Right forelimb (tissue), 1 donor: ENCODE measurements at regions not wholly inside any gene's neighbourhood (a gene's known extent, or its start where the extent isn't known, plus 50 kb on each side); places are given as distances from the start of the nearest gene placed in this dataset.
A peak's percentile ranks its signal among the peaks of the same experiment; 100 is the strongest.

ENCODE experiments used
- DNase-seq: peaks from one replicate; pipeline ENCODE4 v3.0.0-alpha.2; 2018

GRCh38 chr1:224505454-224506093 lies 71.0 kb upstream of the WDR26 start:
- no peak for DNase-seq

- no peak for DNase-seq
Observed at GRCh38 chr1:224506141-224506814, 71.7 kb upstream of the WDR26 start.

GRCh38 chr1:224507771-224508523 lies 73.3 kb upstream of the WDR26 start:
- DNase-seq, result no peak

GRCh38 chr1:224509907-224510306 lies 75.3 kb upstream of the WDR26 start:
- DNase-seq, result no peak

GRCh38 chr1:224510880-224511645 lies 76.5 kb upstream of the WDR26 start:
- DNase-seq, result no peak

GRCh38 chr1:224512600-224513151 lies 78.1 kb upstream of the WDR26 start:
- no peak for DNase-seq

- no peak for DNase-seq
Observed at GRCh38 chr1:224513383-224513782, 78.8 kb upstream of the WDR26 start.

GRCh38 chr1:224513787-224514209 lies 79.2 kb upstream of the WDR26 start:
- peak; percentile 92 for DNase-seq

- no peak for DNase-seq
Observed at GRCh38 chr1:224517171-224517570, 82.6 kb upstream of the WDR26 start.

- no peak for DNase-seq
Observed at GRCh38 chr1:224518528-224518927, 83.9 kb upstream of the WDR26 start.

- DNase-seq, result no peak
Observed at GRCh38 chr1:224519874-224520273, 85.3 kb upstream of the WDR26 start.

GRCh38 chr1:224520808-224521207 lies 86.2 kb upstream of the WDR26 start:
- DNase-seq, result no peak

GRCh38 chr1:224521904-224522734 lies 87.5 kb upstream of the WDR26 start:
- DNase-seq, result no peak

- no peak for DNase-seq
Observed at GRCh38 chr1:224523676-224524075, 89.1 kb upstream of the WDR26 start.

- DNase-seq, result no peak
Observed at GRCh38 chr1:224524679-224525078, 90.1 kb upstream of the WDR26 start.

- DNase-seq, result no peak
Observed at GRCh38 chr1:224525411-224526040, 90.6 kb upstream of the CNIH3 start.

- no peak for DNase-seq
Observed at GRCh38 chr1:224526771-224527170, 89.3 kb upstream of the CNIH3 start.

GRCh38 chr1:224528900-224529299 lies 87.2 kb upstream of the CNIH3 start:
- no peak for DNase-seq

- DNase-seq, result no peak
Observed at GRCh38 chr1:224529844-224530243, 86.3 kb upstream of the CNIH3 start.

GRCh38 chr1:224533517-224533916 lies 82.6 kb upstream of the CNIH3 start:
- DNase-seq, result no peak

- DNase-seq, result no peak
Observed at GRCh38 chr1:224534731-224535130, 81.4 kb upstream of the CNIH3 start.
